Endothelial cell of umbilical vein (primary cell): ENCODE measurements at regions not wholly inside any gene's neighbourhood (a gene's known extent, or its start where the extent isn't known, plus 50 kb on each side); places are given as distances from the start of the nearest gene placed in this dataset.

Experiments
- BruUV-seq: library from RNA; stranded (reverse); fragments of 400-500 nt; replicated peaks from 2 replicates; lab custom pipeline; 2021; lab: Mats Ljungman, UMichigan
- CTCF ChIA-PET: fragments of 300-600, 350-600 bp; sonication (Branson Sonifier 250); formaldehyde crosslinking; loops from one replicate; lab custom pipeline; 2021; ENCODE audit warnings: antibody characterized with exemption, inconsistent platforms; lab: Charles Lee
- POLR2A ChIA-PET: fragments of 300-600, 350-600 bp; sonication (Branson Sonifier 250); formaldehyde crosslinking; loops from one replicate; lab custom pipeline; 2021; ENCODE audit warnings: antibody characterized with exemption, inconsistent platforms; lab: Charles Lee
- DNase-seq: peaks from one replicate; pipeline ENCODE4 v3.0.0-alpha.2; 2011; ENCODE audit warnings: low read depth, low spot score
- FAIRE-seq: peaks from 2 replicates; lab custom pipeline; 2011; peaks lifted over from hg19 to GRCh38; lab: Jason Lieb, UNC
- H2AFZ ChIP-seq: 2 replicates; pipeline ENCODE4 v1.6.0; 2012; ENCODE audit warnings: low read depth, low read length, control low read depth, inconsistent platforms
- H3K27ac ChIP-seq: 2 replicates; pipeline ENCODE4 v1.5.1; 2011; ENCODE audit warnings: low read depth, mild to moderate bottlenecking, control low read depth, low read length, moderate library complexity; ENCODE audit not compliant: insufficient read depth
- H3K27me3 ChIP-seq, 2 experiments: 2 replicates each; pipeline versions ENCODE4 v1.6.0 to v1.6.1; 2011; ENCODE audit warnings: low read length in 2 of 2, mixed read lengths in 1 of 2; ENCODE audit not compliant: control insufficient read depth in 2 of 2, insufficient read depth in 2 of 2
- H3K36me3 ChIP-seq, 2 experiments: 2 replicates in 1 of 2; 3 replicates in 1 of 2; pipeline ENCODE4 v1.5.1; 2011; ENCODE audit warnings: low read length in 2 of 2, mild to moderate bottlenecking in 1 of 2, moderate library complexity in 1 of 2; ENCODE audit not compliant: control insufficient read depth in 2 of 2, insufficient read depth in 2 of 2; ENCODE audit errors: extremely low read depth in 1 of 2
- H3K4me1 ChIP-seq: 3 replicates; pipeline ENCODE4 v1.5.1; 2011; ENCODE audit warnings: mild to moderate bottlenecking, low read length; ENCODE audit not compliant: control insufficient read depth, insufficient read depth; ENCODE audit errors: extremely low read depth
- H3K4me2 ChIP-seq: 2 replicates; pipeline ENCODE4 v1.6.1; 2011; ENCODE audit warnings: low read length, control low read depth, mixed read lengths; ENCODE audit not compliant: insufficient read depth
- H3K4me3 ChIP-seq, 3 experiments: fragments of 200-600 bp in 1 of 3; sonication (generic), shearing (Covaris generic) in 1 of 3; replicated peaks in 1 of 3; 2 replicates each; pipeline ENCODE4 v1.5.1; 2011 to 2016; ENCODE audit warnings: control low read depth in 3 of 3, low read length in 3 of 3, mild to moderate bottlenecking in 2 of 3, inconsistent platforms in 1 of 3, low read depth in 1 of 3, moderate library complexity in 1 of 3; ENCODE audit not compliant: insufficient read depth in 1 of 3
- H3K79me2 ChIP-seq: 2 replicates; pipeline ENCODE4 v1.6.0; 2012; ENCODE audit warnings: low read length, inconsistent platforms; ENCODE audit not compliant: control insufficient read depth, insufficient read depth
- H3K9ac ChIP-seq: replicated peaks from 2 replicates; pipeline ENCODE3; 2011; ENCODE audit warnings: low read length, control low read depth; ENCODE audit not compliant: insufficient read depth; ENCODE audit errors: extremely low read depth
- H3K9me1 ChIP-seq: replicated peaks from 3 replicates; pipeline ENCODE4 v1.6.0; 2011; ENCODE audit warnings: mild to moderate bottlenecking, low read length; ENCODE audit not compliant: control insufficient read depth, insufficient read depth; ENCODE audit errors: extremely low read depth
- H3K9me3 ChIP-seq: replicated peaks from 2 replicates; pipeline ENCODE4 v1.5.1; 2012; ENCODE audit warnings: low read length, inconsistent platforms; ENCODE audit not compliant: control insufficient read depth, insufficient read depth
- H4K20me1 ChIP-seq: replicated peaks from 2 replicates; pipeline ENCODE3; 2011; ENCODE audit warnings: mild to moderate bottlenecking, low read length; ENCODE audit not compliant: control insufficient read depth, insufficient read depth; ENCODE audit errors: extremely low read depth
- CTCF ChIP-seq, 2 donors: IDR thresholded peaks; 1 replicate in 1 of 2; 2 replicates in 1 of 2; pipeline ENCODE4 v1.5.1; 2011; ENCODE audit warnings: low read length in 2 of 2, mild to moderate bottlenecking in 2 of 2, moderate library complexity in 2 of 2, control low read depth in 1 of 2, inconsistent platforms in 1 of 2, low read depth in 1 of 2; ENCODE audit not compliant: insufficient read depth in 1 of 2; ENCODE audit errors: extremely low read depth in 1 of 2
- EZH2 ChIP-seq: IDR thresholded peaks from 2 replicates; pipeline ENCODE4 v1.6.1; 2012; ENCODE audit warnings: borderline replicate concordance, low read depth, mild to moderate bottlenecking, moderate library complexity, low read length, inconsistent platforms; ENCODE audit not compliant: severe bottlenecking
- FOS ChIP-seq: IDR thresholded peaks from 2 replicates; pipeline ENCODE4 v1.6.1; 2011; ENCODE audit warnings: mild to moderate bottlenecking, low read length, moderate library complexity, borderline replicate concordance; ENCODE audit not compliant: insufficient read depth
- GATA2 ChIP-seq: IDR thresholded peaks from 2 replicates; pipeline ENCODE4 v1.7.0; 2011; ENCODE audit warnings: low read depth, mild to moderate bottlenecking, moderate library complexity, mixed read lengths, low read length; ENCODE audit not compliant: insufficient read length, insufficient read depth
- JUN ChIP-seq: IDR thresholded peaks from 2 replicates; pipeline ENCODE4 v1.6.1; 2011; ENCODE audit warnings: borderline replicate concordance, low read depth; ENCODE audit not compliant: insufficient read length, insufficient read depth
- MYC ChIP-seq: IDR thresholded peaks from one replicate; pipeline ENCODE4 v1.6.1; 2011; ENCODE audit warnings: mild to moderate bottlenecking, low read depth, low read length
- POLR2A ChIP-seq: IDR thresholded peaks from 2 replicates; pipeline ENCODE4 v1.6.1; 2012; ENCODE audit warnings: low read depth, mild to moderate bottlenecking, control low read depth, low read length
- POLR2AphosphoS5 ChIP-seq: IDR thresholded peaks from 2 replicates; pipeline ENCODE4 v1.6.1; 2012; ENCODE audit warnings: low read depth, mild to moderate bottlenecking, control low read depth, low read length, moderate library complexity; ENCODE audit not compliant: insufficient read depth
- dilution Hi-C: fragments of 300-500 bp; cut with MboI; formaldehyde crosslinking; loops from one replicate; pipeline ENCODE4 v1.15.0; 2019; ENCODE audit warnings: low sequenced_read_pairs; ENCODE audit not compliant: extremely low pct_ligation_motif_present
- intact Hi-C: fragments of 100-400 bp; cut with micrococcal nuclease; formaldehyde crosslinking; loops from one replicate; pipeline ENCODE4 v1.10.0; 2022
- TF ChIP-seq, protein P1 (sequence below): IDR thresholded peaks from 2 replicates; pipeline ENCODE4 v1.6.1; 2011; ENCODE audit not compliant: insufficient read depth, insufficient read length

- DNase-seq, result no peak
- BruUV-seq, result no TSS peak
- intact Hi-C loops, result no loop called here
These were observed 216.6 kb downstream of the KDR start for GRCh38 chr4:54908763-54909162.

More at GRCh38 chr4:54908763-54909162, 216.6 kb downstream of the KDR start:
- no peak overlapping the region for H3K4me3 ChIP-seq
- no peaks in the 10 kb centered on the region for H3K4me1 ChIP-seq
- H3K36me3 ChIP-seq, result no peaks in the 10 kb centered on the region
- H3K27me3 ChIP-seq, result peaks cover 23 to 27% of the 10 kb centered on the region in 2 experiments
- ChIA-PET CTCF (no interaction called here), POLR2A (no interaction called here)
- no peaks in the 10 kb centered on the region for H3K9me1 ChIP-seq
- no peak for FAIRE-seq
- no peak overlapping the region for H3K27ac ChIP-seq
- no peaks in the 10 kb centered on the region for H3K79me2 ChIP-seq
- TF ChIP-seq POLR2A, result no peak
- TF ChIP-seq FOS, result no peak
- TF ChIP-seq MYC, result no peak
- TF ChIP-seq JUN, result no peak
- TF ChIP-seq GATA2, result no peak
- TF ChIP-seq, protein P1, sequence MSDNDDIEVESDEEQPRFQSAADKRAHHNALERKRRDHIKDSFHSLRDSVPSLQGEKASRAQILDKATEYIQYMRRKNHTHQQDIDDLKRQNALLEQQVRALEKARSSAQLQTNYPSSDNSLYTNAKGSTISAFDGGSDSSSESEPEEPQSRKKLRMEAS, result no peak
- TF ChIP-seq CTCF (IDR thresholded peaks at IDR 0.05; ENCODE audit: extremely low read depth in 1 of 2, insufficient read depth in 1 of 2, low read depth in 1 of 2, low read length in 2 of 2), result no peak
- TF ChIP-seq EZH2, result no peak
- TF ChIP-seq POLR2AphosphoS5, result no peak
- no peak overlapping the region for H3K9ac ChIP-seq
- no peak overlapping the region for H3K4me2 ChIP-seq
- no peaks in the 10 kb centered on the region for H4K20me1 ChIP-seq
- H3K9me3 ChIP-seq, result no peaks in the 10 kb centered on the region
- no peak overlapping the region for H2AFZ ChIP-seq
- dilution Hi-C loops, result no loop called here
